ENCODE measurements at regions not wholly inside any gene's neighbourhood (a gene's known extent, or its start where the extent isn't known, plus 50 kb on each side); places are given as distances from the start of the nearest gene placed in this dataset.

DNA sequence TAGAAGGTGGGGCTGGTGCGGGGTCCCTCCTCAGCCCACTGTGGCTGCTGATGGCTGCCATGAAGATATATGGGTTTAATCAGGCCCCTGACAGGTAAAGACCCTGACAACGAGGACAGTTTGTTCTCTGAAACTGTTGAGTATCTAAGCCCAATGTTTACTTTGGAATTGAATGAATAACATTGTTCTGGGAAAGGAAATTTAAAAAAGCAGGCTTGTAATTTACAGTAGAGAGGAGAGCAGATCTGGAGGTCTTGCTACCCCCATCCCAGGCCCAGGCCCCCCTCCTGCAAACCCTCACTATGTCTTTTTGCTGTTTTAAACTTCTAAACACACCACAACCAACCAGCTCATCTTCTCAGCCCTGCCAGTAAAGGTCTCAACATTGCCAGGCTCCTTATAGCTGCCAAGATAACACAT, 171.3 kb downstream of the CDC5L start:
- no peak overlapping the region for H3K27ac Mint-ChIP-seq

DNA sequence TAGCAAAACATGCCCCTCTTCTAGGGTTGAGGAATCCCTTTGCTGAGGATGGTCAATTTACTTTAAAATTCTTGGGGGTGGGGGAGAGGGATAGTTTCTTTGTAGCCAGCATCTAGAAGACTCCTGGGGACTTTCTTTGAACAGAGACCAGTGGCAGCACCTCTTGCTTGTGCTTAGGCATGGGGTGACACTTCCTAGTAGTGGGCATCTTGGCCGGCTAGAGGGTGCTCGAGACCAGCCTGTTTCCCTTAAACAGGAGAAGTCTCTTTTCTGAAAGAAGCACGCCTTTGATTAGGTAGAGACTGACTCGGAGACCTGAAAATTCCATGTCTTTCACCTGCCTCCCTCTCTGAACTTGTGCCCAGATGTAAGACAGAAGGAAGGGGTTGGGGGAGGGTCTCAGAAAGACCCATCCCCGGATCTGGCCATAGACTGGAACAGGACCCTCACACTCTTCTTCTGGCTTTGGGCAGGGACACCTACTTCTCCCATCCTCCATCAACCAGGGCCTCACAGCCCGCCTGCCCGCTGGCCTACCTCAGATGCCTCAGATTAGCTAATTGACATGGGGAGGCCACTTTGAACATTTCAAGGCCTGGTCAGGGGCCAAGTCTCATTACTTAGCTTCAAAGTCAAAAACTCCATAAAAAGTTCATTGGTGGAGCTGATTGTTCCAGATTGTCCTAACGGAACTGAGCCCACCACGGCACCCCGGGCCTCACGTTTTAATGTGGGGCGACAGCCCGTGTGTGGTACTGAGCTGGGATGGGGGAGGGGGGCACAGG, 172.2 kb downstream of the CDC5L start:
- peaks cover 0 to 2% (median 0%) of the 10 kb centered on the region in 6 donors for H3K9me3 Mint-ChIP-seq
- DNase-seq = no peak
- no peaks in the 10 kb centered on the region for H3K36me3 Mint-ChIP-seq
- peaks cover 7 to 19% (median 11%) of the 10 kb centered on the region in 3 donors for H3K27me3 Mint-ChIP-seq (ENCODE audit: low read depth in 3 of 3)
- H3K27ac Mint-ChIP-seq = no peak overlapping the region
- no peak overlapping the region for H3K4me3 Mint-ChIP-seq
- H3K4me1 Mint-ChIP-seq = peaks cover 2 to 6% of the 10 kb centered on the region in 2 donors

More for the DNA sequence above, 171.3 kb downstream of the CDC5L start:
- peaks cover 2 to 6% of the 10 kb centered on the region in 2 donors for H3K4me1 Mint-ChIP-seq
- peaks cover 0 to 2% (median 0%) of the 10 kb centered on the region in 6 donors for H3K9me3 Mint-ChIP-seq
- H3K4me3 Mint-ChIP-seq = no peak overlapping the region
- H3K36me3 Mint-ChIP-seq = no peaks in the 10 kb centered on the region
- peaks cover 7 to 19% (median 11%) of the 10 kb centered on the region in 3 donors for H3K27me3 Mint-ChIP-seq (ENCODE audit: low read depth in 3 of 3)
- no peak for DNase-seq

DNA sequence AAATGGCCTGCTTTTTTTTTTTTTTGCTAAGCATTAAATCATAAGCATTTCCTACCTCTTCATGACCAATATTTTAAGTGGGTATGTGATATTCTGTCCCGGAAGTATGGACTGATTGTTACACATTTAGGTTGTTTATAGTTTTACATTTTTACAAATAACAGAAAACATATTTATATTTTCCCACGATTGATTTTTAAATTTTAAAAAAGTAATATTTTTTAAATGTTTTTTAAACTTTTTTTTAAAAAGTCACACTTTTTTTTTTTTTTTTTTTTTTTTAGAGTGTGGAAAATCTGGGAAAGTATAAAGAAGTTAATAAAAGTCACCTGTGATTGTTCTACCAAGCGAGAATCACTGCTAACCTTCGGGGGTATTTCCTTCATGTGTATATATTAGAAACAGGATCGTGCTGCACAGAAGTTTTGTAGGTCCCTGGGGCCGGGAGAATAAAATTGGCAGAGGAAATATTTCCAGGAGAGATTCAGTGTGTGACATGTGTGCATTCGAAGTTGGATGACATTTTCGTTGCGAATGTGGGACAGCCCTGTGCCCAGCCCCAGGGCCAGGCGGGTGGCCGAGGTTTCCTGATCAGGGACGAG, 173.1 kb downstream of the CDC5L start:
- Mint-ChIP-seq H3K4me1 (peaks cover 2 to 6% of the 10 kb centered on the region in 2 donors), H3K27me3 (ENCODE audit: low read depth in 3 of 3) (peaks cover 6 to 19% (median 9%) of the 10 kb centered on the region in 3 donors), H3K9me3 (peaks cover 0 to 2% (median 0%) of the 10 kb centered on the region in 6 donors), H3K27ac (no peak overlapping the region), H3K4me3 (no peak overlapping the region), H3K36me3 (no peaks in the 10 kb centered on the region)
- no peak for DNase-seq

DNA sequence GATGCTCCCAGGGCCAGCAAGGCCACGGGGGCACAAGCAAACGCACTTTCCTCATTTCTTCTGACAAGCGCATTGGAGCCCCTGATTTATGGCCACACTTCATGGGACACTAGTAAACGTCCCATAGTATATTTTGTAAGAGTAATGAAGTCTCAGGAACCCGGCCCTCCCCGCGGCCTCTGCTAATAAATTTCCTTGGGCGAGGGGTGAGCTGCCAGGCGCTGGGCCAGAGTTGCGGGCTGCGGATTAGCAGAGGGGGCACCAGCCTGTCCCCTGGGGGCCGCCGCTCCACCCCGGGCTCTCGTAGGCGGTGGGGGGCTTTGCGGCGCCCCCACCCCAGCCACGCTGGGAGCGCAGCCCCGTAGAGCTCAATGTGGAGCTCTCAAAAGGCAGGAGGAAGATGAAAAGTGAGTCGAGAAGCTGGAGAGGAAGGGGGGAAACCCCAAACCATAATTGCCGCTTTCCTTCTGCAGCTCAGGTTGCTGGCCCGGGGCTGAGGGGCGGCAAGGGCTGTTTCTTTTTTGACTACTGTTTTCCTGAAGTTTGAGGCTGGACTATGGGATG, 173.6 kb downstream of the CDC5L start:
- no peaks in the 10 kb centered on the region for H3K36me3 Mint-ChIP-seq
- no peak overlapping the region for H3K27ac Mint-ChIP-seq
- no peak for DNase-seq
- H3K4me1 Mint-ChIP-seq = peaks cover 2 to 6% of the 10 kb centered on the region in 2 donors
- H3K4me3 Mint-ChIP-seq = peak overlapping the region in 1 of 5 donors; percentile 42
- peaks cover 5 to 19% (median 10%) of the 10 kb centered on the region in 3 donors for H3K27me3 Mint-ChIP-seq (ENCODE audit: low read depth in 3 of 3)
- peaks cover 0 to 2% (median 0%) of the 10 kb centered on the region in 6 donors for H3K9me3 Mint-ChIP-seq

DNA sequence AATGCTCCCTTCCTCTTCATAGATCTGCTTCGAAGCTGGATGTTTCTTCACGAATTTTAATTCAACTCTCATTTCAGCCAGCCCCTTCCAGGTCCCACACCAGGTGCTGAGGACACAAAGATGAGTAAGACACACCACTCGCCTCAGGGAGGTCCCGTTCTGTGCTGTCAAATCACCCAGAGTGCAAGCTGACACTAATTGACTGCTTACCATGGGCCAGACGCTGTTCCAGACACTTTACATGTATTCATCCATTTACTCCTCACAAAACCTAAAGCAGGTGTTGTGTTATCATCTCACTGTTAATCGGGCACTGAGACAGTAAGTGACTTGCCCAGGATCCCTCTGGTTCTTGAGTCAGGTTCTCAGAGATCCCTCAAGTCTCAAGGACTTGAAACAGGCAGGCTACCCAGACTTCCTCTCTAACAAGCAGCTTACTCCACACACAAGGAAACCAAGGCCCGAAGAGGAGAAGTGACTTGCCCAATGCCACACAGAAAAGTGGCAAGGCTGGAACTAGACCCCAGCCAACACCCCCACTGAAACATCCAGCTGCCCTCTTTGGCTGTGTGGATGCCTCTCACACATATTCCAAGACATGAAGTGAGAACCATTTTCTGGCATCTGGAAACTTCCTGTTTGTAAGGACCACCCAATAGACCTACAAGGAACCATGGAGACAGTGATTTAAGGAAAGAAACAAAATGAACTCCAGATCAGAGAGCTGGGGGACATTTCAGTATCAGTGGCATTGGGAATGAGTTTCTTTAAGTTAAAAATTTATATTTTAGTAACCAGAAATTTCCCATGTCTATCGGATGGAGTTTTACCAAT, 174.5 kb downstream of the CDC5L start:
- Mint-ChIP-seq H3K4me1 (peaks cover 2 to 6% of the 10 kb centered on the region in 2 donors), H3K27me3 (ENCODE audit: low read depth in 3 of 3) (peaks cover 4 to 19% (median 12%) of the 10 kb centered on the region in 3 donors), H3K4me3 (peak overlapping the region in 1 of 5 donors; percentile 21), H3K27ac (no peak overlapping the region), H3K36me3 (no peaks in the 10 kb centered on the region), H3K9me3 (peaks cover 0 to 2% (median 0%) of the 10 kb centered on the region in 6 donors)
- DNase-seq = no peak

DNA sequence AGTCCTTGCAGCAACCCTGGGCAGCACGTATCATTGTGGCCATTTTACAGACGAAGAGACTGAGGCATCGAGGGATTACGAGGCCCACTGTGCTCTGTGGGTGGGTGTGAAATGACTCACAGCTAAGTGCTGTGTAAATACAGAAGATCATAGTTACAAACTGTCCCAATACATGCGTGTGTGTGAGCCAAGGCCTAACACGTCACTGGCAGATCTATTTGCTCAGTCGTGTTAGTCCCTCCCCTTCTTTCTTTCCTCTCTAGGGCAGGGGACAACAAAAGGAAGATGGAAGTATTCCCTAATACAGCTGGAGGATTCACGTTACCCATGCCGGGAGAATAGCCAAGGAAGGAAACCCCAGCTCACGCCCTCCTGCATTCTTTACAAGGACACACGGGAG, 175.9 kb downstream of the CDC5L start:
- peaks cover 2 to 6% of the 10 kb centered on the region in 2 donors for H3K4me1 Mint-ChIP-seq
- H3K4me3 Mint-ChIP-seq = no peak overlapping the region
- DNase-seq = no peak
- peaks cover 4 to 16% (median 10%) of the 10 kb centered on the region in 3 donors for H3K27me3 Mint-ChIP-seq (ENCODE audit: low read depth in 3 of 3)
- peaks cover 0 to 2% (median 0%) of the 10 kb centered on the region in 6 donors for H3K9me3 Mint-ChIP-seq
- no peaks in the 10 kb centered on the region for H3K36me3 Mint-ChIP-seq
- H3K27ac Mint-ChIP-seq = no peak overlapping the region

DNA sequence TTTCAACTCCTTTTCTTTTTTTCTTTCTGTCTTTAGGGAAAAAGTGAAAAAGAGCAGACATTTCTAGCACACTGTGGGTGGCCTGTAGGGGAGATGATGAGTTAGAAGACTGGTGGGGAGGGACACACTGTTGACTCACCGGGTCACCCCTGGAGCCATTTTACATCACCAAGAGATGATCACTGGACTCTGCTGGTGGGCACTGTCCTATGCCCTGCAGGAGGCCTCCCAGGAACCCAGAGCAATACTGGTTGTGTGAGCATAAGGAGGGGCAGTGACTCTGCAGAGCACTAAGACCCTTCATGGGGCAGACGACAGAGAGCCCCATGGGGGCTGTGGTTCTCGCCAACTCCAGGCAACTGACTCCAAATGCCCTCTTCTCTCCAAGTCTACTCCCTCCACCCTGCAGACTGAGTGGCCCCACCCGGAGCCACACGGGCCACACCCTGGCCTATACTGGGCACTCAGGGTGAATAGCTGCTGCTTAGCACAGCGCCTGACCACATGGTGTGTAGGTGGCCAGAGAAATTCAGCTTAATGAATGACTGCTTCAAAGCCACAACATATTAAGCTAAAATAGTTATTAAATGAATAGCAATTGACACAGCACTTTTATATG, 177.5 kb downstream of the CDC5L start:
- H3K4me3 Mint-ChIP-seq = no peak overlapping the region
- H3K9me3 Mint-ChIP-seq = peaks cover 0 to 2% (median 0%) of the 10 kb centered on the region in 6 donors
- no peaks in the 10 kb centered on the region for H3K36me3 Mint-ChIP-seq
- H3K27ac Mint-ChIP-seq = no peak overlapping the region
- peaks cover 0 to 10% (median 8%) of the 10 kb centered on the region in 3 donors for H3K27me3 Mint-ChIP-seq (ENCODE audit: low read depth in 3 of 3)
- no peak for DNase-seq
- peaks cover 2 to 6% of the 10 kb centered on the region in 2 donors for H3K4me1 Mint-ChIP-seq

DNA sequence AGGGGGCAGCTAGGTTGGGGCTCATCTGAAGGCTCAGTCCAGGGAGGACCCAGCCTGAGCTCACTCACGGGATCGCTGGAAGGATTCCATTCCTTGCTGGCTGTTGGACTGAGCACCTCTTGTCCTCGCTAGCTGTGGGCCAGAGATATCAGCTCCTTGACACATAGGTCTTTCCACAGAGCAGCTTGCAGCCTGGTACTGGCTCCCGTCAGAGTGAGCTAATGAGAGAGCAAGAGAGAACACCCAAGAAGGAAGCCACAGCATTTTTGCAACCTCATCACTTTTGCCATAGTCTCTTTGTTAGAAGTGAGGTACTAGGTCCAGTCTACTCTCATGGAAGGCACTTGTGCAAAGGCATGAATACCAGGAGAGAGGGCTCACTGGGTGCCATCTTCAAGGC, 179.9 kb downstream of the CDC5L start:
- H3K27ac Mint-ChIP-seq = no peak overlapping the region
- peaks cover 0 to 2% (median 0%) of the 10 kb centered on the region in 6 donors for H3K9me3 Mint-ChIP-seq
- no peak for DNase-seq
- H3K27me3 Mint-ChIP-seq (ENCODE audit: low read depth in 3 of 3) = peaks cover 0 to 3% (median 0%) of the 10 kb centered on the region in 3 donors
- H3K4me1 Mint-ChIP-seq = no peaks in the 10 kb centered on the region
- H3K36me3 Mint-ChIP-seq = no peaks in the 10 kb centered on the region
- H3K4me3 Mint-ChIP-seq = no peak overlapping the region

DNA sequence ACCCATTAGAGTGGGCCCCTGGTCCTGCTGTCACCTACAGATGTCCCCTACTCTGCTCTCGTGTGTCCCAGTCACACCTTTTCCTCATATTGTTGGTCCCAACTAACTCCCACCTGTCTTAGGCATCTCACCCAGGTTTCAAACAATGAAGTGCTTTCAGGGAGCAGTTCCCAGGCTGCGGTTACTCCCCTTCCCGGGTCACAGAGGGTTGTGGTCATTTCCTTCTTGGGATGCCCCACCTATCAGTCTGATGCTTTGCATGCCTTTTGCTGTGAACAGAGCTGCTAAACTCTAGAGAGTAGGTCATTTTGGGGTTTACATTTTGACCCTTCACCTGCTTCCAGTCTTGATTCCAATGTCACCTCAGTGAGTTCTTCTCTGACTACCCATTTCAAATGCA, 181.6 kb downstream of the CDC5L start:
- no peaks in the 10 kb centered on the region for H3K36me3 Mint-ChIP-seq
- H3K4me1 Mint-ChIP-seq = no peaks in the 10 kb centered on the region
- no peak overlapping the region for H3K27ac Mint-ChIP-seq
- H3K4me3 Mint-ChIP-seq = no peak overlapping the region
- H3K9me3 Mint-ChIP-seq = no peaks in the 10 kb centered on the region
- peaks cover 0 to 3% (median 0%) of the 10 kb centered on the region in 3 donors for H3K27me3 Mint-ChIP-seq (ENCODE audit: low read depth in 3 of 3)
- no peak for DNase-seq

DNA sequence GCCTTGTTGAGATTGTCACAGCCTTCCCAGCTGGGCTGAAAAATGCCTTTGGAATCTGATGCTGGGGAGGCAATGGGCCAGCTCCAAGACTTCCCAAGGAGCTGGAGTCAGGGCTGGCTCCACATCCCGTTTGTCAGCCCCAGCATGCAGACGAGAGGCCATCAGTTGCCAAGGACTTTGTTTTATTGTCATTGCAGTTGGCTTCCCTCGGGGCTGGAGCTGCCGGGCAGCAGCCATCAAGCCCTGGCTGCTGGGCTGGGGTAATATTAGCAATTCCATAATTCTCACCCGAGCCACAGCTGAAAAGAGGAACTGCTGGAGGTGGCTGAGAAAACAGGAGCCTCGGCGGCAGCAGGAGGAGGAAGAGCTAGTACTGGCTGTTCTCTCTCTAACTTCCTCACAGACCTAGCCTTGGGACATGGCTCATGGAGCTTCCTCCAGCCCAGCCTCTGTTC, 182.5 kb downstream of the CDC5L start:
- H3K4me3 Mint-ChIP-seq = no peak overlapping the region
- no peaks in the 10 kb centered on the region for H3K9me3 Mint-ChIP-seq
- H3K27me3 Mint-ChIP-seq (ENCODE audit: low read depth in 3 of 3) = peaks cover 0 to 3% (median 3%) of the 10 kb centered on the region in 3 donors
- DNase-seq = no peak
- no peaks in the 10 kb centered on the region for H3K36me3 Mint-ChIP-seq
- H3K27ac Mint-ChIP-seq = no peak overlapping the region
- H3K4me1 Mint-ChIP-seq = no peaks in the 10 kb centered on the region

DNA sequence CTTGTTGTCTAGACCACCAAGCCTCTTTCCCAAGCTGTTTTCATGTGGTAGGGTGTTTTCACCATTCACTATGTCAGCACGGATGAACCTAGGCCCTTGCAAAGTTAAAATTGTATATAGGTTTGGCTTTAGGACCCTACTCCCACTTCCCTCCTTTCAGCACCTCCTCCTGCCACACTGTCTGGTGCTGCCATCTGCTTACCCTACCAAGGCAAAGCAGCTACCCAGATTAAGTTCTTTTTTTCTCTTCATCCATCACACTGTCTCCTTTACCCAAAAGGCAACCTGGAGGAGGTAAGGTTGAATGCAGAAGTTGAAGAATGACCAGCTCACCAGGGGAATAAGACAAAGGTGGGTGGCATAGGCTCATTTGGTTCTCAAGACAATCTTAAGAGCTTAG, 184.0 kb downstream of the CDC5L start:
- H3K4me3 Mint-ChIP-seq = no peak overlapping the region
- no peaks in the 10 kb centered on the region for H3K36me3 Mint-ChIP-seq
- no peaks in the 10 kb centered on the region for H3K9me3 Mint-ChIP-seq
- no peak overlapping the region for H3K27ac Mint-ChIP-seq
- no peak for DNase-seq
- H3K4me1 Mint-ChIP-seq = no peaks in the 10 kb centered on the region
- H3K27me3 Mint-ChIP-seq (ENCODE audit: low read depth in 3 of 3) = peaks cover 0 to 3% (median 0%) of the 10 kb centered on the region in 3 donors

DNA sequence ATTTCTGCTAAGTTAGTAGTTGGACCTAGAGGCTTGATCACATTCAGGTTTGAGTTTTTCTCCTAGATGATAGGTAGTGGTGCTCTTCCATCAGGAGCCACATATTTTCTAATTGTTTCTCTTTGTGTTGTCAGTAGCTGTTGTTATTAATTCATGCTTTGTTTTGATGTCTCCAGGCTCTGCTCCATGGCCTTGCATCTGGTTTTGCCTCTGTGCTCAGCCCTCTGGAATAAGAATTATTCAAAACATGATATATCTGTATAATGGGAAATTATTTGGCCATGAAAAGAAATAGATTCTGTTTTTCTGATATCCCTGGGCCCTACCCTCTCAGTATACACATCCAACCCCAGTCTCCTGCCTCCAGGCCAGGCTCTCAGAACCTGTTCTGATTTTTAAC, 184.8 kb downstream of the CDC5L start:
- H3K9me3 Mint-ChIP-seq = no peaks in the 10 kb centered on the region
- H3K27me3 Mint-ChIP-seq (ENCODE audit: low read depth in 3 of 3) = peaks cover 0 to 3% (median 1%) of the 10 kb centered on the region in 3 donors
- DNase-seq = no peak
- no peaks in the 10 kb centered on the region for H3K36me3 Mint-ChIP-seq
- H3K4me1 Mint-ChIP-seq = no peaks in the 10 kb centered on the region
- H3K27ac Mint-ChIP-seq = no peak overlapping the region
- no peak overlapping the region for H3K4me3 Mint-ChIP-seq

DNA sequence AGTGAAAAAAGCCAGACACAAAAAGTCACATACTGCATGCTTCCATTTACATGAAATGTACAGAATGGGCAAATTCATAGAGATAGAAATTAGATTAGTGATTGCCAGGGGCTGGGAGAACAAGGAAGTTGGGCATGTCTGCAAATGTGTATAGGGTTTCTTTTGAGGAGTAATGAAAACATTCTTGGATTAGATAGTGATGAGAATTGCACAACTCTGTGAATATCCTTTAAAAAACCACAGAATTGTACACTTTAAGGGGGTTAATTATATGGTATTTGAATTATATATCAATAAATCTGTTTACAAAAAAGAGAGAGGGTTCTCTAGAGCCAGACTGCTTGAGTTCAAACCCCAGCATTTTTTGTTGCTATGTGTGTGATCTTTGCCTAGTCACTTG, 188.1 kb downstream of the CDC5L start:
- Mint-ChIP-seq H3K27me3 (ENCODE audit: low read depth in 3 of 3) (peaks cover 0 to 3% (median 3%) of the 10 kb centered on the region in 3 donors), H3K4me1 (no peaks in the 10 kb centered on the region), H3K9me3 (no peaks in the 10 kb centered on the region), H3K36me3 (no peaks in the 10 kb centered on the region), H3K4me3 (no peak overlapping the region), H3K27ac (no peak overlapping the region)
- no peak for DNase-seq
